Vagina (tissue), 2 donors: ENCODE measurements at regions not wholly inside any gene's neighbourhood (a gene's known extent, or its start where the extent isn't known, plus 50 kb on each side); places are given as distances from the start of the nearest gene placed in this dataset.

Experiments
- CTCF ChIP-seq, 3 experiments: fragments of 450-650 bp in 2 of 3; fragments of 200-600 bp in 1 of 3; sonication (generic) in 1 of 3; IDR thresholded peaks; one replicate each; pipeline ENCODE4 v1.5.1; 2017 to 2019; ENCODE audit warnings: antibody characterized with exemption in 3 of 3, mild to moderate bottlenecking in 2 of 3, moderate library complexity in 2 of 3
- POLR2A ChIP-seq, 2 donors: fragments of 450-650 bp; IDR thresholded peaks; one replicate each; pipeline ENCODE4 v1.6.1; 2017; ENCODE audit warnings: antibody characterized with exemption in 2 of 2, mild to moderate bottlenecking in 2 of 2, moderate library complexity in 2 of 2
- POLR2AphosphoS5 ChIP-seq, 2 donors: sonication (generic); formaldehyde crosslinking; IDR thresholded peaks; one replicate each; pipeline ENCODE4 v1.9.0; 2017; ENCODE audit warnings: antibody characterized with exemption in 2 of 2, mild to moderate bottlenecking in 2 of 2, low read depth in 1 of 2; ENCODE audit not compliant: insufficient read depth in 1 of 2

GRCh38 chr4:138088449-138089208 is 153.5 kb downstream of the SLC7A11 start:
- TF ChIP-seq POLR2A (IDR thresholded peaks at IDR 0.05) (no peak), CTCF (IDR thresholded peaks at IDR 0.05) (no peak), POLR2AphosphoS5 (IDR thresholded peaks at IDR 0.05; ENCODE audit: insufficient read depth in 1 of 2, low read depth in 1 of 2) (no peak)
